DOHH2 (cell line): ENCODE measurements at regions not wholly inside any gene's neighbourhood (a gene's known extent, or its start where the extent isn't known, plus 50 kb on each side); places are given as distances from the start of the nearest gene placed in this dataset.

ENCODE experiments used
- EZH2phosphoT487 ChIP-seq: fragments of 200-600 bp; sonication (generic); IDR thresholded peaks from 2 replicates; pipeline ENCODE4 v1.6.1; 2017; ENCODE audit warnings: borderline replicate concordance, mild to moderate bottlenecking, antibody characterized with exemption, low read length, moderate library complexity, mixed read lengths
- TF ChIP-seq, protein P1 (sequence below): fragments of 200-600 bp; sonication (generic); IDR thresholded peaks from one replicate; pipeline ENCODE4 v1.5.1; 2014; ENCODE audit warnings: antibody characterized with exemption, mild to moderate bottlenecking, low read depth, low read length; ENCODE audit not compliant: poor library complexity, severe bottlenecking

DNA sequence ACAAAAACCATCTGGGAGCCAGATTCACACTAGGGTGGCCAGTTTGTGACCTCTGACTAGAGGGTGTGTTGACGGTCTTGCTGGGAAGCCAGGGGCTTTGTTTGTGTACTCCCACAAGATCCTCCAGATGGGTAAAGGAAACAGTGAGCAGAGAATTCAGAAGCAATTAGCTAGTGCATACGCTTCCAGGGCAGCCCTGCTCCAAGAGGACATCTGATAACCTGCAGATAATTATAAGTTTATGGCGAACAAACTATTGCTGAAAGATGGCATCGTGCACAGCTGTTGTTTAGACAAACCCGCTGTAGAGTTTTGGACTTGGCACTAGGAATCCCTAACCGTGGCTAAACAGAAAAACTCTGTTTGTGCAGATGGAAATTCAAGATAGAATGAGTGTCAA, 326.4 kb downstream of the TGFB2 start:
- TF ChIP-seq, protein P1, sequence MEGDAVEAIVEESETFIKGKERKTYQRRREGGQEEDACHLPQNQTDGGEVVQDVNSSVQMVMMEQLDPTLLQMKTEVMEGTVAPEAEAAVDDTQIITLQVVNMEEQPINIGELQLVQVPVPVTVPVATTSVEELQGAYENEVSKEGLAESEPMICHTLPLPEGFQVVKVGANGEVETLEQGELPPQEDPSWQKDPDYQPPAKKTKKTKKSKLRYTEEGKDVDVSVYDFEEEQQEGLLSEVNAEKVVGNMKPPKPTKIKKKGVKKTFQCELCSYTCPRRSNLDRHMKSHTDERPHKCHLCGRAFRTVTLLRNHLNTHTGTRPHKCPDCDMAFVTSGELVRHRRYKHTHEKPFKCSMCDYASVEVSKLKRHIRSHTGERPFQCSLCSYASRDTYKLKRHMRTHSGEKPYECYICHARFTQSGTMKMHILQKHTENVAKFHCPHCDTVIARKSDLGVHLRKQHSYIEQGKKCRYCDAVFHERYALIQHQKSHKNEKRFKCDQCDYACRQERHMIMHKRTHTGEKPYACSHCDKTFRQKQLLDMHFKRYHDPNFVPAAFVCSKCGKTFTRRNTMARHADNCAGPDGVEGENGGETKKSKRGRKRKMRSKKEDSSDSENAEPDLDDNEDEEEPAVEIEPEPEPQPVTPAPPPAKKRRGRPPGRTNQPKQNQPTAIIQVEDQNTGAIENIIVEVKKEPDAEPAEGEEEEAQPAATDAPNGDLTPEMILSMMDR: no peak
- no peak for TF ChIP-seq EZH2phosphoT487
